NCI-H187 treated with DMSO at 0.1 percent for 48 hours (cell line): ENCODE measurements at regions not wholly inside any gene's neighbourhood (a gene's known extent, or its start where the extent isn't known, plus 50 kb on each side); places are given as distances from the start of the nearest gene placed in this dataset.
A peak's percentile ranks its signal among the peaks of the same experiment; 100 is the strongest.

Source experiments
- DNase-seq: peaks from one replicate; lab custom pipeline; 2025; lab: John Stamatoyannopoulos, UW

- DNase-seq: no peak
These were observed 366.2 kb downstream of the ACTL7B start for GRCh38 chr9:108489567-108489966.

GRCh38 chr9:108486831-108487230 is 369.0 kb downstream of the ACTL7B start:
- DNase-seq: no peak

GRCh38 chr9:108484468-108484867 is 371.3 kb downstream of the ACTL7B start:
- no peak for DNase-seq

- DNase-seq: no peak
These were observed 372.1 kb downstream of the ACTL7B start for GRCh38 chr9:108483676-108484075.

GRCh38 chr9:108479989-108480652 is 375.7 kb downstream of the ACTL7B start:
- DNase-seq: no peak

GRCh38 chr9:108478431-108479332 is 377.1 kb downstream of the ACTL7B start:
- DNase-seq: no peak

- peak; percentile 80 for DNase-seq
These were observed 378.2 kb downstream of the ACTL7B start for GRCh38 chr9:108477529-108478006.

GRCh38 chr9:108476574-108476973 is 379.2 kb downstream of the ACTL7B start:
- no peak for DNase-seq

- no peak for DNase-seq
These were observed 380.0 kb downstream of the ACTL7B start for GRCh38 chr9:108475813-108476212.

- DNase-seq: no peak
These were observed 381.4 kb downstream of the ACTL7B start for GRCh38 chr9:108474356-108474755.

- no peak for DNase-seq
These were observed 382.3 kb downstream of the ACTL7B start for GRCh38 chr9:108473209-108474112.

- no peak for DNase-seq
These were observed 386.1 kb downstream of the ACTL7B start for GRCh38 chr9:108469654-108470053.

- no peak for DNase-seq
These were observed 387.4 kb downstream of the ACTL7B start for GRCh38 chr9:108468364-108468763.

GRCh38 chr9:108467653-108468324 is 388.0 kb downstream of the ACTL7B start:
- DNase-seq: no peak

- no peak for DNase-seq
These were observed 388.6 kb downstream of the ACTL7B start for GRCh38 chr9:108467161-108467560.

- DNase-seq: no peak
These were observed 389.5 kb downstream of the ACTL7B start for GRCh38 chr9:108466304-108466703.

- no peak for DNase-seq
These were observed 391.7 kb downstream of the ACTL7B start for GRCh38 chr9:108463932-108464606.

GRCh38 chr9:108456903-108457302 is 398.9 kb downstream of the ACTL7B start:
- DNase-seq: no peak

GRCh38 chr9:108445431-108446071 is 410.2 kb downstream of the ACTL7B start:
- no peak for DNase-seq
